ENCODE measurements at regions not wholly inside any gene's neighbourhood (a gene's known extent, or its start where the extent isn't known, plus 50 kb on each side); places are given as distances from the start of the nearest gene placed in this dataset.

DNA sequence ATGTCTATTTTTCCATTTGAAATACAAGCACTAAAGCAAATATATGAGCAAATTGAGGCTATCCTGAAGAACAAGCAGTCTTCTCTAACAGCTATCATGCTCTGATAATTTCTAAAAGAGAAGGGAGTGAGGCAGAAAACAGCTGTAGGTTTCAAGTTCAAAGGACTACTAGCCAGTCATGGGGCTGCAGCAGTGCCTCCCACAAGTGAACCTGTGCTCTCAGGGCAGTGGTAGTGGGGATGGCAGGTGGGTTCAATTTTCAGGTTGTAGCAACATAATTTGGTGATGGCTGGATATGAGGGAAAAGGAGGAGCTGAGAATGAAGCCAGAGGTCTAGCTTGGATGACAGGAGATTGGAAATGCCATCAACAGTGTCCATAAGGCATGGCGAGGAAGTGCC, 93.5 kb upstream of the ARHGAP20 start:
- no peak for TF ChIP-seq CTCF (IDR thresholded peaks at IDR 0.05; ENCODE audit: insufficient read depth, low read length, poor library complexity, severe bottlenecking)
- H3K27me3 ChIP-seq (ENCODE audit: control insufficient read depth, insufficient read depth, low read length) = no peaks in the 10 kb centered on the region
- no peaks in the 10 kb centered on the region for H3K36me3 ChIP-seq (ENCODE audit: control insufficient read depth, insufficient read depth, low read length)
- no peak for DNase-seq (ENCODE audit: low read depth)
- no peak overlapping the region for H3K4me3 ChIP-seq (ENCODE audit: low read depth, low read length)

DNA sequence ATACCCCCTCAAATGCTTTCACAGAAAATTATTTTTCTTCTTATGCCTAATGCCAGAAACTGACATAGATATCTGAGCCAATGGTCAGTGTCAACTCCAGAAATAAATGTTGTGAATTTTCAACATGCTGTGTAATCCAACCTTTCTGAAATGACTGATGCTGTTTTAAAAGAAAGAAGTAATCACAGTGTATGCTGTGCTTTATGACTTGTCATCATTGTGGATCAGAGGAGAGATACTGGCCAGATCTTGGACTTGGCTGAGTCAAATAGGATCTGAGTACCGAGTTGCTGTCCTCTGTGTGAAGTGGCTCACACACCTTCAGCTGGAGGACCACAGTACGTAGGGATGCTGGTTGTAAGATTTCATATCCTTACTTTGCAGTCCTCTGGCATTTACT, 89.9 kb upstream of the ARHGAP20 start:
- Histone ChIP-seq H3K4me3 (ENCODE audit: low read depth, low read length) (no peak overlapping the region), H3K36me3 (ENCODE audit: control insufficient read depth, insufficient read depth, low read length) (no peaks in the 10 kb centered on the region), H3K27me3 (ENCODE audit: control insufficient read depth, insufficient read depth, low read length) (no peaks in the 10 kb centered on the region)
- TF ChIP-seq CTCF (IDR thresholded peaks at IDR 0.05; ENCODE audit: insufficient read depth, low read length, poor library complexity, severe bottlenecking) = no peak
- DNase-seq (ENCODE audit: low read depth) = no peak

DNA sequence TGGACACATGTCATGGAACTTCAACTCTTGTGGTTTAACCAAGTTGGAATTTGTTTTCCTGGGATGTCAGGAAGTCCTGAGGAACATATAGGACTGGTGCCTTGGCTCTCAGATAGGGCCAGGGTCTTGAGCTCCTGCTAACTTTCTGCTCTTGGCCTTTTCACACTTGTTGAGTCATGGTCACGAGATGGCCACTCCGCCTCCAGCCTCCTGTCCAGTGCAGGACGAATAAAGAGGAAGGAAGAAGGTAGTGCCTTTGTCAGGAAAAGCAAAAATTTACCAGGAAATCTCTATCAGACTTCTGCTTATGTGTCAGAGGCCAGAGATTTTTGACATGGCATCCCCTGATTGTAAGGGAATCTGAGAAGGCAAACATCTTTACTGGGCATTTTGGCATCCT, 89.1 kb upstream of the ARHGAP20 start:
- H3K27me3 ChIP-seq (ENCODE audit: control insufficient read depth, insufficient read depth, low read length) = no peaks in the 10 kb centered on the region
- no peak for TF ChIP-seq CTCF (IDR thresholded peaks at IDR 0.05; ENCODE audit: insufficient read depth, low read length, poor library complexity, severe bottlenecking)
- H3K36me3 ChIP-seq (ENCODE audit: control insufficient read depth, insufficient read depth, low read length) = no peaks in the 10 kb centered on the region
- no peak for DNase-seq (ENCODE audit: low read depth)
- H3K4me3 ChIP-seq (ENCODE audit: low read depth, low read length) = no peak overlapping the region

DNA sequence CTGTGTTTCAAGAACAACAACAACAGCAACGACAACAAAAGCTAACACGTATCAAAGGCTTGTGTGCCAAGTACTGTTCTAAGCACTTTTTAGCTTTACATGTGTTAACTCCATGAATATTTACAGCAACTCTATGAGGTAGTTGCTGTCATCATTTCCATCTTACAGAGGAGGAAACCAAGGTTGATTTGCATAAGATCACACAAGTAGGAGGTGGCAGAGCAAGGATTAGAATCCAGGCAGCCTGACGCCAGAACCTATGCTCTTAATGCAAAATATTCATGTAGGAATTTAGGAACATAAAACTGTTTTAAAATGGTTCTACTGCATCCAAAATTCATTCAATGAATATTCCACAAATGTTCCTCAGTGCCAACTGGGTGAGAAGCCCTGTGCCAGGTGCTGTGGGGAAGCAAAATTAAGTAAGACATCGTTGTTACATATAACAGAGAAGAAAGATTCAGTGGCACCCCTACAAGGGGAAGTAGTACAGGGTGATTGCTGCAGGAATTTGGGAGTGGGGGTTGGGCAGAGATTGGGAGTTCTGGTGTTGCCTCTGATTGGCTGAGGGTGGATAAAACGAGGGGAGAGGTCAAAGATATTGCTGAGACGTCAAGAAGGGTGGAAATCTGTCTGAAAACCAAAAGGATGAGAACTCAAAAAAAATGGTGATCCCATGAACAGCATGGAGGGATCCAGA, 86.1 kb upstream of the ARHGAP20 start:
- Histone ChIP-seq H3K27me3 (ENCODE audit: control insufficient read depth, insufficient read depth, low read length) (no peaks in the 10 kb centered on the region), H3K4me3 (ENCODE audit: low read depth, low read length) (no peak overlapping the region), H3K36me3 (ENCODE audit: control insufficient read depth, insufficient read depth, low read length) (no peaks in the 10 kb centered on the region)
- TF ChIP-seq CTCF (IDR thresholded peaks at IDR 0.05; ENCODE audit: insufficient read depth, low read length, poor library complexity, severe bottlenecking) = no peak
- no peak for DNase-seq (ENCODE audit: low read depth)

- no peak for TF ChIP-seq CTCF (IDR thresholded peaks at IDR 0.05; ENCODE audit: insufficient read depth, low read length, poor library complexity, severe bottlenecking)
- peak; percentile 85 for DNase-seq (ENCODE audit: low read depth)
- Histone ChIP-seq H3K4me3 (ENCODE audit: low read depth, low read length) (no peak overlapping the region), H3K36me3 (ENCODE audit: control insufficient read depth, insufficient read depth, low read length) (no peaks in the 10 kb centered on the region), H3K27me3 (ENCODE audit: control insufficient read depth, insufficient read depth, low read length) (no peaks in the 10 kb centered on the region)
Measured at GRCh38 chr11:110797453-110797852, 85.2 kb upstream of the ARHGAP20 start.

DNA sequence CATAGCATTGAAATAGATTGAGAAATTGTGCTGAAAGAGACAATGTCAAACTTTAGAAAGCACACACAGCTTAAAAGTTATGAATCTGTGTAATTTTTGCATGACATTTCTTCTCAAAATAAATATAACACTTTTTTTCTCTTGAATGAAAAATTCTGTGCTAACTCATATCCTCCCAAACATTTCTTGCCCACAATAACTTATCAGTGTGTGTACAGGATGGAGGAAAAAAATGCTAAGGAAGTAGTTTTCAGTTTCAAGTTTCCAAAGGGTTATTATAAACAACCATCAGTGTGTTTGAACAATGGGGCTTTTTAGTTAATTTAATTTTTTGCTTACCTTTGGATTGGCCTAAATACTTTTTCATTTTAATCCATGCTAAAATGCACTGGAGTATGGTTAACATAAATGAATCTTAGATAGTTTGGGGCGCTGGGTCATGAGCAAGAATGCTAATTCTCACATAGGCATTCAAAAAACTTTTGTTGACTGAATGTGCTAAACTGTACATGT, 82.9 kb upstream of the ARHGAP20 start:
- H3K4me3 ChIP-seq (ENCODE audit: low read depth, low read length) = no peak overlapping the region
- DNase-seq (ENCODE audit: low read depth) = no peak
- TF ChIP-seq CTCF (IDR thresholded peaks at IDR 0.05; ENCODE audit: insufficient read depth, low read length, poor library complexity, severe bottlenecking) = no peak
- no peaks in the 10 kb centered on the region for H3K36me3 ChIP-seq (ENCODE audit: control insufficient read depth, insufficient read depth, low read length)
- H3K27me3 ChIP-seq (ENCODE audit: control insufficient read depth, insufficient read depth, low read length) = no peaks in the 10 kb centered on the region
